SKM-1 treated with dmso at 0.1 percent for 144 hours (cell line): ENCODE measurements at regions not wholly inside any gene's neighbourhood (a gene's known extent, or its start where the extent isn't known, plus 50 kb on each side); places are given as distances from the start of the nearest gene placed in this dataset.

Experiments
- DNase-seq: peaks from one replicate; lab custom pipeline; 2025; ENCODE audit not compliant: unreplicated experiment; lab: John Stamatoyannopoulos, UW

- no peak for DNase-seq
Measured at GRCh38 chr10:108801220-108801619, 1122.1 kb downstream of the XPNPEP1 start.

GRCh38 chr10:108797573-108797972, 1125.7 kb downstream of the XPNPEP1 start:
- no peak for DNase-seq

GRCh38 chr10:108791794-108792474, 1131.4 kb downstream of the XPNPEP1 start:
- DNase-seq: no peak

GRCh38 chr10:108791030-108791429, 1132.3 kb downstream of the XPNPEP1 start:
- DNase-seq: no peak

GRCh38 chr10:108789919-108790318, 1133.4 kb downstream of the XPNPEP1 start:
- DNase-seq: no peak

GRCh38 chr10:108789336-108789735, 1134.0 kb downstream of the XPNPEP1 start:
- DNase-seq: no peak

GRCh38 chr10:108788891-108789290, 1134.4 kb downstream of the XPNPEP1 start:
- DNase-seq: no peak

GRCh38 chr10:108787932-108788331, 1135.4 kb downstream of the XPNPEP1 start:
- DNase-seq: no peak

GRCh38 chr10:108785011-108785410, 1138.3 kb downstream of the XPNPEP1 start:
- no peak for DNase-seq

GRCh38 chr10:108784534-108784933, 1138.8 kb downstream of the XPNPEP1 start:
- DNase-seq: no peak

- DNase-seq: peak; percentile 5
Measured at GRCh38 chr10:108783897-108784296, 1139.4 kb downstream of the XPNPEP1 start.

GRCh38 chr10:108782411-108782810, 1140.9 kb downstream of the XPNPEP1 start:
- DNase-seq: no peak

- no peak for DNase-seq
Measured at GRCh38 chr10:108779501-108779900, 1143.8 kb downstream of the XPNPEP1 start.

GRCh38 chr10:108775911-108776475, 1147.3 kb downstream of the XPNPEP1 start:
- no peak for DNase-seq

GRCh38 chr10:108771106-108771505, 1152.2 kb downstream of the XPNPEP1 start:
- DNase-seq: no peak

- no peak for DNase-seq
Measured at GRCh38 chr10:108765794-108766193, 1157.5 kb downstream of the XPNPEP1 start.

GRCh38 chr10:108757946-108758345, 1165.4 kb downstream of the XPNPEP1 start:
- no peak for DNase-seq

- no peak for DNase-seq
Measured at GRCh38 chr10:108755646-108756045, 1167.7 kb downstream of the XPNPEP1 start.

- DNase-seq: no peak
Measured at GRCh38 chr10:108753326-108753725, 1170.0 kb downstream of the XPNPEP1 start.

- no peak for DNase-seq
Measured at GRCh38 chr10:108749042-108749441, 1174.3 kb downstream of the XPNPEP1 start.

GRCh38 chr10:108736111-108736510, 1187.2 kb downstream of the XPNPEP1 start:
- no peak for DNase-seq

GRCh38 chr10:108735380-108735779, 1187.9 kb downstream of the XPNPEP1 start:
- DNase-seq: no peak

- no peak for DNase-seq
Measured at GRCh38 chr10:108721874-108722273, 1201.4 kb downstream of the XPNPEP1 start.
